NB4 (cell line): ENCODE measurements at regions not wholly inside any gene's neighbourhood (a gene's known extent, or its start where the extent isn't known, plus 50 kb on each side); places are given as distances from the start of the nearest gene placed in this dataset.

Experiments
- CTCF ChIP-seq: IDR thresholded peaks from one replicate; pipeline ENCODE4 v1.5.1; 2012; ENCODE audit warnings: low read depth, low read length
- POLR2A ChIP-seq: IDR thresholded peaks from 2 replicates; pipeline ENCODE4 v1.6.1; 2011; ENCODE audit warnings: mild to moderate bottlenecking; ENCODE audit not compliant: insufficient read length; ENCODE audit errors: extremely low read depth

DNA sequence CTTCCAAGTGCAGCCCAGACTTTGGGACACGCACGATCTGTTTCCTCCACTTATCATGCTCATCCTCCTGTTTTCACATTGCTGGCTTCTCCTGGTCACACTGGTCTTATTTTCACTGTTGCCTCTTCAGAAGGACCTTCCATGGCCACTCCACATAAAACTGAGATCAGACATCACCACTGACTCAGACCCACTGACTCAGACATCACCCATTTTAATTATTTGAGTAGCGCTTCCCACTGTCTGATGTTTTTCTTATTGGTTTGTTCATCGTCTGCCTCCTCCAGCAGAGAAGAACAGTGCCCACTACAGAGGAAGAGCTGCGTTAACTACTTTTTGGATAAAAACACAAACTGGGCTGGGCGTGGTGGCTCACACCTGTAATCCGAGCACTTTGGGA is 270.5 kb upstream of the PWP1 start:
- TF ChIP-seq POLR2A (no peak), CTCF (no peak)
